ENCODE measurements at regions not wholly inside any gene's neighbourhood (a gene's known extent, or its start where the extent isn't known, plus 50 kb on each side); places are given as distances from the start of the nearest gene placed in this dataset.
"Not testable (repeated sequence)": the region's sequence is repeated elsewhere in the genome, so short reads cannot be mapped to it uniquely, and the experiment has no call there.

- not testable (repeated sequence) for DNase-seq
Measured at GRCh38 chr20:5452691-5453090, 135.9 kb upstream of the PROKR2 start.

GRCh38 chr20:5452286-5452685 lies 135.5 kb upstream of the PROKR2 start:
- DNase-seq, result not testable (repeated sequence)

GRCh38 chr20:5451643-5452210 lies 135.0 kb upstream of the PROKR2 start:
- DNase-seq, result no peak

GRCh38 chr20:5448449-5449118 lies 131.8 kb upstream of the PROKR2 start:
- peak; percentile 42 for DNase-seq

- DNase-seq, result no peak
Measured at GRCh38 chr20:5447188-5447587, 130.4 kb upstream of the PROKR2 start.

GRCh38 chr20:5445611-5446010 lies 128.9 kb upstream of the PROKR2 start:
- DNase-seq, result no peak

GRCh38 chr20:5442101-5442500 lies 125.3 kb upstream of the PROKR2 start:
- no peak for DNase-seq

- no peak for DNase-seq
Measured at GRCh38 chr20:5434116-5434515, 117.4 kb upstream of the PROKR2 start.

GRCh38 chr20:5433352-5433751 lies 116.6 kb upstream of the PROKR2 start:
- DNase-seq, result no peak

GRCh38 chr20:5432030-5432429 lies 115.3 kb upstream of the PROKR2 start:
- no peak for DNase-seq

- no peak for DNase-seq
Measured at GRCh38 chr20:5430670-5431069, 113.9 kb upstream of the PROKR2 start.

GRCh38 chr20:5426026-5426425 lies 109.3 kb upstream of the PROKR2 start:
- DNase-seq, result no peak

GRCh38 chr20:5416086-5416485 lies 99.3 kb upstream of the PROKR2 start:
- DNase-seq, result no peak

- no peak for DNase-seq
Measured at GRCh38 chr20:5413394-5413793, 96.6 kb upstream of the PROKR2 start.

- no peak for DNase-seq
Measured at GRCh38 chr20:5410470-5410869, 93.7 kb upstream of the PROKR2 start.

- DNase-seq, result no peak
Measured at GRCh38 chr20:5402903-5403531, 86.3 kb upstream of the PROKR2 start.

- no peak for DNase-seq
Measured at GRCh38 chr20:5401277-5401875, 84.6 kb upstream of the PROKR2 start.

GRCh38 chr20:5400164-5400762 lies 83.5 kb upstream of the PROKR2 start:
- no peak for DNase-seq

- DNase-seq, result no peak
Measured at GRCh38 chr20:5397393-5397792, 80.6 kb upstream of the PROKR2 start.

GRCh38 chr20:5395932-5396727 lies 79.4 kb upstream of the PROKR2 start:
- DNase-seq, result no peak

- DNase-seq, result no peak
Measured at GRCh38 chr20:5393218-5393870, 76.6 kb upstream of the PROKR2 start.

- no peak for DNase-seq
Measured at GRCh38 chr20:5390720-5391119, 74.0 kb upstream of the PROKR2 start.

All from activated CD4-positive, alpha-beta T cell treated with anti-CD3 and anti-CD28 coated beads, Interleukin-2, amount 50 U/mL, for 1 hour (primary cell).